SHP77 treated with DMSO at 0.1 percent for 48 hours (cell line): ENCODE measurements at regions not wholly inside any gene's neighbourhood (a gene's known extent, or its start where the extent isn't known, plus 50 kb on each side); places are given as distances from the start of the nearest gene placed in this dataset.

ENCODE experiments used
- DNase-seq: peaks from one replicate; lab custom pipeline; 2025; lab: John Stamatoyannopoulos, UW

- DNase-seq: no peak
Measured at GRCh38 chr13:82698383-82698782, 1183.9 kb downstream of the SLITRK1 start.

- DNase-seq: no peak
Measured at GRCh38 chr13:82693607-82694006, 1188.7 kb downstream of the SLITRK1 start.

- DNase-seq: no peak
Measured at GRCh38 chr13:82688400-82688994, 1193.8 kb downstream of the SLITRK1 start.

GRCh38 chr13:82687884-82688283 is 1194.4 kb downstream of the SLITRK1 start:
- no peak for DNase-seq

GRCh38 chr13:82681535-82681934 is 1200.7 kb downstream of the SLITRK1 start:
- DNase-seq: no peak

- no peak for DNase-seq
Measured at GRCh38 chr13:82678052-82678451, 1204.2 kb downstream of the SLITRK1 start.

- DNase-seq: no peak
Measured at GRCh38 chr13:82675024-82675423, 1207.2 kb downstream of the SLITRK1 start.

- DNase-seq: no peak
Measured at GRCh38 chr13:82674546-82674945, 1207.7 kb downstream of the SLITRK1 start.

- DNase-seq: no peak
Measured at GRCh38 chr13:82672248-82672647, 1210.0 kb downstream of the SLITRK1 start.

- DNase-seq: no peak
Measured at GRCh38 chr13:82664183-82664582, 1218.1 kb downstream of the SLITRK1 start.

- DNase-seq: no peak
Measured at GRCh38 chr13:82661126-82661525, 1221.1 kb downstream of the SLITRK1 start.

- no peak for DNase-seq
Measured at GRCh38 chr13:82658811-82659210, 1223.5 kb downstream of the SLITRK1 start.

GRCh38 chr13:82657471-82657870 is 1224.8 kb downstream of the SLITRK1 start:
- no peak for DNase-seq

- no peak for DNase-seq
Measured at GRCh38 chr13:82654861-82655855, 1227.1 kb downstream of the SLITRK1 start.

- no peak for DNase-seq
Measured at GRCh38 chr13:82654143-82654542, 1228.1 kb downstream of the SLITRK1 start.

- DNase-seq: no peak
Measured at GRCh38 chr13:82647540-82647939, 1234.7 kb downstream of the SLITRK1 start.

- DNase-seq: no peak
Measured at GRCh38 chr13:82636119-82636518, 1246.2 kb downstream of the SLITRK1 start.

GRCh38 chr13:82634946-82635345 is 1247.3 kb downstream of the SLITRK1 start:
- DNase-seq: no peak

- no peak for DNase-seq
Measured at GRCh38 chr13:82627183-82627582, 1255.1 kb downstream of the SLITRK1 start.

- no peak for DNase-seq
Measured at GRCh38 chr13:82625717-82626116, 1256.6 kb downstream of the SLITRK1 start.

GRCh38 chr13:82615043-82615442 is 1267.2 kb downstream of the SLITRK1 start:
- no peak for DNase-seq

GRCh38 chr13:82614086-82614485 is 1268.2 kb downstream of the SLITRK1 start:
- no peak for DNase-seq

- no peak for DNase-seq
Measured at GRCh38 chr13:82606008-82606407, 1276.3 kb downstream of the SLITRK1 start.
